HEK293 (cell line): ENCODE measurements at regions not wholly inside any gene's neighbourhood (a gene's known extent, or its start where the extent isn't known, plus 50 kb on each side); places are given as distances from the start of the nearest gene placed in this dataset.
A peak's percentile ranks its signal among the peaks of the same experiment; 100 is the strongest.

Source experiments
- CTCF ChIA-PET: fragments of 350-600 bp; formaldehyde crosslinking; extraction: SDS; loops from one replicate; lab custom pipeline; 2021; ENCODE audit warnings: antibody characterized with exemption; lab: Yijun Ruan, JAX
- POLR2A ChIA-PET: fragments of 300-600 bp; formaldehyde crosslinking; extraction: SDS; loops from one replicate; lab custom pipeline; 2020; ENCODE audit warnings: antibody characterized with exemption, inconsistent platforms; lab: Yijun Ruan, JAX
- H3K27ac ChIP-seq: fragments of 200-500 bp; sonication (Bioruptor generic); 2 replicates; pipeline ENCODE4 v1.5.1; 2014; ENCODE audit warnings: low read depth, low read length, control low read depth, inconsistent platforms; ENCODE audit errors: extremely low read depth
- H3K36me3 ChIP-seq, 2 experiments: fragments of 200-500 bp in 1 of 2; sonication (Bioruptor generic) in 1 of 2; 1 replicate in 1 of 2; 2 replicates in 1 of 2; pipeline ENCODE4 v1.5.1; 2014 to 2017; ENCODE audit warnings: inconsistent platforms in 2 of 2, low read length in 2 of 2; ENCODE audit not compliant: control insufficient read depth in 2 of 2, insufficient read depth in 1 of 2
- H3K4me1 ChIP-seq: fragments of 200-500 bp; sonication (Bioruptor generic); 2 replicates; pipeline ENCODE4 v1.5.1; 2014; ENCODE audit warnings: mild to moderate bottlenecking, low read length, inconsistent platforms; ENCODE audit not compliant: control insufficient read depth, insufficient read depth
- H3K4me3 ChIP-seq: 2 replicates; pipeline ENCODE4 v1.5.1; 2011; ENCODE audit warnings: low read depth, mild to moderate bottlenecking, control low read depth, low read length, moderate library complexity
- H3K9me3 ChIP-seq: fragments of 200-500 bp; sonication (Bioruptor generic); 2 replicates; pipeline ENCODE4 v1.5.1; 2014; ENCODE audit warnings: low read depth, low read length, inconsistent platforms; ENCODE audit not compliant: control insufficient read depth, insufficient read depth
- CTCF ChIP-seq: fragments of 450-650 bp; formaldehyde crosslinking; IDR thresholded peaks from 2 replicates; pipeline ENCODE4 v1.5.1; 2016; ENCODE audit warnings: missing biosample characterization, missing genetic modification characterization
- SCRT2 ChIP-seq: fragments of 450-650 bp; formaldehyde crosslinking; IDR thresholded peaks from 2 replicates; pipeline ENCODE4 v1.5.1; 2016; ENCODE audit warnings: missing biosample characterization, missing genetic modification characterization
- TRIM28 ChIP-seq: IDR thresholded peaks from 2 replicates; pipeline ENCODE4 v1.6.1; 2011; ENCODE audit warnings: low read length, control low read depth, borderline replicate concordance
- TSHZ1 ChIP-seq: fragments of 450-650 bp; formaldehyde crosslinking; IDR thresholded peaks from 2 replicates; pipeline ENCODE4 v1.5.1; 2016; ENCODE audit warnings: missing biosample characterization, missing genetic modification characterization, borderline replicate concordance
- ZBTB26 ChIP-seq: fragments of 450-650 bp; formaldehyde crosslinking; optimal IDR thresholded peaks from 2 replicates; pipeline ENCODE3; 2016; ENCODE audit warnings: missing biosample characterization, mild to moderate bottlenecking, missing genetic modification characterization
- ZNF146 ChIP-seq: fragments of 450-650 bp; formaldehyde crosslinking; IDR thresholded peaks from 2 replicates; pipeline ENCODE4 v1.5.1; 2016; ENCODE audit warnings: missing biosample characterization, missing genetic modification characterization
- ZNF148 ChIP-seq: fragments of 450-650 bp; formaldehyde crosslinking; IDR thresholded peaks from 2 replicates; pipeline ENCODE4 v1.5.0; 2017; ENCODE audit warnings: missing biosample characterization, missing genetic modification characterization, borderline replicate concordance
- ZNF155 ChIP-seq: fragments of 450-650 bp; formaldehyde crosslinking; IDR thresholded peaks from 2 replicates; pipeline ENCODE4 v1.5.1; 2016; ENCODE audit warnings: missing biosample characterization, missing genetic modification characterization
- ZNF18 ChIP-seq: fragments of 450-650 bp; formaldehyde crosslinking; IDR thresholded peaks from 2 replicates; pipeline ENCODE4 v1.5.1; 2016; ENCODE audit warnings: missing biosample characterization, missing genetic modification characterization
- ZNF362 ChIP-seq: fragments of 450-650 bp; formaldehyde crosslinking; IDR thresholded peaks from 2 replicates; pipeline ENCODE4 v1.5.1; 2016; ENCODE audit warnings: missing biosample characterization, missing genetic modification characterization
- ZNF571 ChIP-seq: fragments of 450-650 bp; formaldehyde crosslinking; IDR thresholded peaks from 2 replicates; pipeline ENCODE4 v1.5.0; 2017; ENCODE audit warnings: missing biosample characterization, missing genetic modification characterization
- ZNF596 ChIP-seq: fragments of 450-650 bp; IDR thresholded peaks from 2 replicates; pipeline ENCODE4 v1.5.0; 2018; ENCODE audit warnings: missing biosample characterization, mild to moderate bottlenecking, missing genetic modification characterization, moderate library complexity
- ZNF623 ChIP-seq: fragments of 450-650 bp; formaldehyde crosslinking; IDR thresholded peaks from 2 replicates; pipeline ENCODE4 v1.5.1; 2016; ENCODE audit warnings: missing biosample characterization, missing genetic modification characterization
- ZNF645 ChIP-seq: fragments of 450-650 bp; formaldehyde crosslinking; IDR thresholded peaks from 2 replicates; pipeline ENCODE4; 2016; ENCODE audit warnings: missing biosample characterization, missing genetic modification characterization
- ZNF654 ChIP-seq: fragments of 450-650 bp; formaldehyde crosslinking; IDR thresholded peaks from 2 replicates; pipeline ENCODE4 v1.5.1; 2016; ENCODE audit warnings: low read depth, missing biosample characterization, missing genetic modification characterization
- ZSCAN18 ChIP-seq: fragments of 450-650 bp; formaldehyde crosslinking; IDR thresholded peaks from 2 replicates; pipeline ENCODE4 v1.5.1; 2016; ENCODE audit warnings: missing biosample characterization, missing genetic modification characterization

- TF ChIP-seq ZNF148 = no peak
- TF ChIP-seq, all 188 proteins: peak for 0
Observed at GRCh38 chr7:35436452-35436851, 182.6 kb upstream of the TBX20 start (continued).

GRCh38 chr7:35430547-35431153 lies 176.8 kb upstream of the TBX20 start:
- POLR2A ChIA-PET = no interaction called here
- Histone ChIP-seq H3K4me3 (no peak overlapping the region), H3K9me3 (no peaks in the 10 kb centered on the region), H3K4me1 (no peaks in the 10 kb centered on the region), H3K27ac (no peak overlapping the region), H3K36me3 (no peaks in the 10 kb centered on the region)
- TF ChIP-seq ZNF146 (tag by site-specific recombination) = no peak
- peak; percentile 100 for TF ChIP-seq ZNF155 (tag by site-specific recombination)
- peak; percentile 33 for TF ChIP-seq ZNF654
- peak; percentile 28; the same call in 1 of the 2 replicates for TF ChIP-seq TRIM28
- CTCF ChIA-PET = interaction anchor here (0.5 to 1.3 kb wide), 8 partner anchors 29 to 545 kb away, joined by 3 to 7 read pairs (median 4); no protein-coding TSS in a partner anchor

GRCh38 chr7:35424869-35425495 lies 171.1 kb upstream of the TBX20 start:
- ChIA-PET POLR2A (interaction anchor here (0.6 kb wide), 1 partner anchor 651 kb away, joined by 3 read pairs; no protein-coding TSS in a partner anchor), CTCF (interaction anchor here (0.5 to 7.0 kb wide), 24 partner anchors 8 to 482 kb away, joined by 3 to 59 read pairs (median 4); no protein-coding TSS in a partner anchor)
- no peaks in the 10 kb centered on the region for H3K4me1 ChIP-seq
- no peak overlapping the region for H3K4me3 ChIP-seq
- H3K36me3 ChIP-seq = no peaks in the 10 kb centered on the region
- no peaks in the 10 kb centered on the region for H3K9me3 ChIP-seq
- no peak overlapping the region for H3K27ac ChIP-seq
- no peak for TF ChIP-seq ZNF623 (tag by site-specific recombination)
- TF ChIP-seq ZNF596 (tag by site-specific recombination) = no peak
- TF ChIP-seq ZNF571 (tag by site-specific recombination) = no peak
- TF ChIP-seq SCRT2 (tag by site-specific recombination) = 0 out of 2 replicates have a peak, but pooled peaks have one; percentile 13
- TF ChIP-seq CTCF (tag by site-specific recombination) = peak; percentile 44
- TF ChIP-seq ZSCAN18 (tag by site-specific recombination) = no peak
- no peak for TF ChIP-seq TSHZ1
- TF ChIP-seq ZNF645 (tag by site-specific recombination) = no peak
- no peak for TF ChIP-seq ZBTB26 (tag by site-specific recombination)
- peak; percentile 56; the same call in 1 of the 2 replicates for TF ChIP-seq ZNF362 (tag by site-specific recombination)
- TF ChIP-seq ZNF18 (tag by site-specific recombination) = no peak
